Esophagus squamous epithelium (tissue), 4 donors: ENCODE measurements at regions not wholly inside any gene's neighbourhood (a gene's known extent, or its start where the extent isn't known, plus 50 kb on each side); places are given as distances from the start of the nearest gene placed in this dataset.

Experiments
- CTCF ChIP-seq, 6 experiments: fragments of 450-650 bp in 4 of 6; fragments of 200-600 bp in 2 of 6; sonication (generic) in 2 of 6; IDR thresholded peaks; one replicate each; pipeline ENCODE4 v1.5.1; 2016 to 2019; ENCODE audit warnings: antibody characterized with exemption in 6 of 6, mild to moderate bottlenecking in 4 of 6, moderate library complexity in 4 of 6
- POLR2A ChIP-seq, 4 donors: fragments of 450-650 bp; IDR thresholded peaks; one replicate each; pipeline ENCODE4 v1.6.1; 2017; ENCODE audit warnings: antibody characterized with exemption in 4 of 4, mild to moderate bottlenecking in 4 of 4, moderate library complexity in 3 of 4

- TF ChIP-seq POLR2A (IDR thresholded peaks at IDR 0.05) (no peak), CTCF (IDR thresholded peaks at IDR 0.05) (no peak)
Observed at GRCh38 chr2:236674238-236674637, 104.6 kb downstream of the ACKR3 start.
